GM21515 (cell line): ENCODE measurements at regions not wholly inside any gene's neighbourhood (a gene's known extent, or its start where the extent isn't known, plus 50 kb on each side); places are given as distances from the start of the nearest gene placed in this dataset.
"Not testable (repeated sequence)": the region's sequence is repeated elsewhere in the genome, so short reads cannot be mapped to it uniquely, and the experiment has no call there.

ENCODE experiments used
- ATAC-seq: cut with Tn5 transposase; IDR thresholded peaks from one replicate; pipeline ENCODE4 v1.9.1; 2021; ENCODE audit not compliant: unreplicated experiment

- ATAC-seq = no peak
Measured at GRCh38 chr5:92144824-92145223, 761.7 kb upstream of the ARRDC3 start.

DNA sequence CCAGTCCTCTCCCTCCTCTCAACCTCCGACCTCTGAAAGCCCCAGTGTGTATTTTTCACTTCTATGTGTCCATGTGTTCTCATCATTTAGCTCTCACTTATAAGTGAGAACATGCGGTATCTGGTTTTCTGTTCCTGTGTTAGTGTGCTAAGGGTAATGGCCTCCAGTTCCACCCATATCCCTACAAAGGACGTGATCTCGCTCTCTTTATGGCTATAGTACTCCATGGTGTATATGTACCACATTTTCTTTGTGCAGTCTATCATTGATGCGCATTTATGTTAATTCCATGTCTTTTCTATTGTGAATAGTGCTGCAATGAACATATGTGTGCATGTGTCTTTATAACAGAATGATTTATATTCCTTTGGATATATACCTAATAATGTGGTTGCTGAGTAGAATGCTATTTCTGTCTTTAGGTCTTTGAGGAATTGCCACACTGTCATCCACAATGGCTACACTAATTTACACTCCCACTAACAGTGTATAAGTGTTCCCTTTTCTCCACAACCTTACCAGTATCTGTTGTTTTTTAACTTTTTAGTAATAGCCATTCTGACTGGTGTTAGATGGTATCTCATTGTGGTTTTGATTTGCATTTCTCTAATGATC, 749.3 kb upstream of the ARRDC3 start:
- ATAC-seq = not testable (repeated sequence)

DNA sequence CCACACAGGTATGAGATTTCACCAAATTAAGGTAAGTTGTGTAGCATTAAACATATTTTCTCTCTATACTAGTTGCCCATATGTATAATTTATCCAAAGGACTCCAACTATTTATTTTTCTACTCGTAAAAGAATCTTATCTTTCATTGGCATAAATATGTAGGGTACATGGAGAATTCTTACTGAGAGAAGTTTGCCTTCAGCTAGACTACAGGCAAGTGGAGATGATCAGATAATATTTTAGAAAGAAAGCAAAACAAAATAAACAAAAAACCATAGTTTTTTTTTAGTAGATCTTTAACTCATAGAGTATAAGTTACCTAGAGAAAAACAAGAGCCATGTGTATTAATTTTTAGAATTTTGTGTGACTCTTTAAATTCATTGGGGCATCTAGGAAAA, 743.1 kb upstream of the ARRDC3 start:
- ATAC-seq = no peak

DNA sequence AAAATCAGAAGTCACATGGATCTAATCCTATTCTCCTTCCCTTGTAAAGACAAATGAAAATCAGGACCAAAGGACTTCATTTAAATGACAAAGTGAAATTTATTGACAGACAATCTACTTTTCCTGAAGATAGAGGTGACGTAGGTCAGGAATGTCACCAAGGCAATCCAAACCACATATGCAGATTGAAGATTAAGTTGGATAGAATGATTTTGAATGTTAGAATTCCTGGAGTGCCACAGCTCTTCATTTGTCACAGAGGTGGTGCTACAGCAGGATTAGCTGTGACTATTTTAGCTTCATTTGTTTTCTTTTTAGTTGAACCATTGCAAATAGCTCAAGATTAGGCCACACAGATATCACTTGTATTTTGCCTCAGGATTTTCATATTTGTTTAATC, 736.0 kb upstream of the ARRDC3 start:
- ATAC-seq = no peak

DNA sequence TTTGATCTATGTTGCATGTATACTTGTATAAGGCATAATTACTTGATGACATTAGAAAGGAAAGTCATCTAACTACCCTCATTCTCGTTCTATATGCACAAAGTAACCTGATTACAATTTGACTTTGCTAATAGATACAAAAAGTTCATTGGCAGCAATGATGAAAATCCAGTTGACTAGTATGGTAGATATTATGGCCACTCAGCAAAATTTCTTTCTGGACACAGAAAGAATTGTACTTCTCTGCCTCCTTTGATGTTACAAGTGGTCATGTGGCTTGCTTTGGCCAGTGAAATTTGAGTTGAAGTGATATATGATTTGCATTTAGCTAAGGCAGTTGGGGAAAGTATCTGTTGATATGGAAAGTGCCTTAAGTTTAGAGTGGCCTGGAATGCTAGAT, 723.7 kb upstream of the ARRDC3 start:
- ATAC-seq = no peak

DNA sequence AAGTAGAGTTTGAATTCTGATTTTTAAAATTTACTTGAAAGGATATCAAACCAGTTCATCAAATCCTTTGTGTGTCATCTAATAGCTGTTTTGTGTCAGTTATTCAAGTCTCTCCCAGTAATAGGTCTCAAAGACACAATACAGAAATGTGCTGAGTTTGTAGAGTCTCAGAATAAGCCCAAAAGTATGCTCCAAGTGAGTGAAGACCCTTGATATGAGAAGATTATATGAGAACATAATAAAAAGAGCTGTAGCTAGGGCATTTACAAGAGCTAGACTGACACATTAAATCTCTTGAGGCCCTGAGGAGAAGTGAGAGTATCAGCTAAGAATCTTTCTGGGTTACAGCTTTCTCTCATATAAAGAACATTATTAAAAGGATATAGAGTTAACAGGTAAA, 721.0 kb upstream of the ARRDC3 start:
- ATAC-seq = no peak

DNA sequence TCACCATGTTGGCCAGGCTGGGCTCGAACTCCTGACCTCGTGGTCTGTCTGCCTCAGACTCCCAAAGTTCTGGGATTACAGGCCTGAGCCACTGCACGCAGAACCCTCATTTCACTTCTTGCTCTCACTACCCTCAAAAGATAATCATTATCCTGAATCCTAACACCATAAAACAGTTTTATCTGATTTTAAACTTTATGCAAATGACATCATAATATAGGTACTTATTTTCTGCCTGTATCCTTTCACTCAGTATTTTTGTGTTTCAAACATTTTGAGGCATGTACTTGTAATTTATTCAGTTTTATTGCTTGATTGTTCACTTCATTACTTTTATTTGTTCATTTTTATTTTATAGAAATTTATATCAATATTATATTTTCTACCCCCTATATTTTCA, 719.2 kb upstream of the ARRDC3 start:
- no peak for ATAC-seq

GRCh38 chr5:92092239-92092638, 709.1 kb upstream of the ARRDC3 start:
- no peak for ATAC-seq

DNA sequence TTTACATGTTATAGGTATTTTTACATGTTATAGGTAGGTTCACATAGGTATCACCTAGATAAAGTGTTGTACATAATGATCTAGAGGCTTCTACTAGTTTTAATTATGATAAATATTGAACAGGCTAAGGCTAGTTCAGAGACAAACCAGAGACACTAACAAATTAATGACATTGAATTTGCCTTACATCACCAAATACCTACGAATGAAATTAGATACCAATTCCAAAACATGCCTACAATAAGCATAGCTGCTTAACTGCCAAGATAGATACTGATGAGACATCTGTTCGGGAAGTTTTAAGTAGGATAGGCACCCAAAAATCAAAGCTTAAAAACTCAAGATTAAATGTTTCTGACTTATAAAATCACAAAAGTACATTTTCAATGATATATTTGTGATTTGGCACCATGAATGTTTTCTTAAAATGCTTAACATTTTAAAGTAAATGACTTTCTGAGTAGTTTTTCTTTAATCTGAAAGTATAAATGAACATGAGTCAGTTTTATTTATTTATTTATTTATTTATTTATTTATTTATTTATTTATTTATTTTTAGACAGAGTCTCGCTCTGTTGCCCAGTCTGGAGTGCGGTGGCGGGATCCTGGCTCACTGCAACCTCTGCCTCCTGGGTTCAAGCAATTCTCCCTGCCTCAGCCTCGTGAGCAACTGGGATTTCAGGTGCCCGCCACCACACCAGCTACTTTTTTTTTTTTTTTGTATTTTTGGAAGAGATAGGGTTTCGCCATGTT, 703.1 kb upstream of the ARRDC3 start:
- ATAC-seq = no peak

GRCh38 chr5:92081958-92082712, 699.0 kb upstream of the ARRDC3 start:
- no peak for ATAC-seq

DNA sequence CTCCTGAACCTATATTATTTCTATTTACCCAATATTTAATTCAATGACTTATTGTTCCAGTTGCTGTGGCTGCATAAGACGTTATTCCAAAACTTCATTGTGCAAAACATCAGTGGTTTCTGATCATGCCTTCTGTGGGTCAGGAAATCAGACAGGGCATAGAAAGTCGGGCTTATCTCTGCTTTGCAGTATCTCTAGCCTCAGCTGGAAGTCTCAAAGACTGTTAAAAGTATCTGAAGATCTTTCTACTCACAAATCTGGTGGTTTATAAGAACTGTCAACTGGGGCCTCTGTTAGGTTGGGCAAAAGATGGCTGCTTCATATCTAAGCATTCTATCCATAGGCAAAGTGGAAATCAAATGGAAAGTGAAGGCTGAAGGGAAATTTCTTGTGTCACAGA, 687.7 kb upstream of the ARRDC3 start:
- no peak for ATAC-seq

- no peak for ATAC-seq
Measured at GRCh38 chr5:92064993-92065392, 681.9 kb upstream of the ARRDC3 start.

DNA sequence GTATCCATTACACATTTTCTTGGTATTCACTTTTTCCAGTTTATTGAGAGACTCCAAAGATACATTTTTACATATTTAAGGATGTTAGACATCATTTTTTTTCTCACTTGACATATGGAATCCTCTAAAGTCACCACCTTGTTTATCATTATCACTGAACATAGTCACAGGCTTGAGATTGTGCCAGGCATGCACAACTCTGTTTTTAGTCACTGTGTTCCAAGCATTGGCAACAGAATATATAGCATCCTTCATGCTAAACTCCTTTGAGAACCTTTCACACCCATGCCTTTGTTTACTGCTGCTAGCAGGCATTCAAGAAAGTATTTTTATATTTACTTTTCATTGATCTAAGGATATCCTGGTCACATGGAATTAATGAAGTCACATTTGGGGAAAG, 668.6 kb upstream of the ARRDC3 start:
- ATAC-seq = no peak

DNA sequence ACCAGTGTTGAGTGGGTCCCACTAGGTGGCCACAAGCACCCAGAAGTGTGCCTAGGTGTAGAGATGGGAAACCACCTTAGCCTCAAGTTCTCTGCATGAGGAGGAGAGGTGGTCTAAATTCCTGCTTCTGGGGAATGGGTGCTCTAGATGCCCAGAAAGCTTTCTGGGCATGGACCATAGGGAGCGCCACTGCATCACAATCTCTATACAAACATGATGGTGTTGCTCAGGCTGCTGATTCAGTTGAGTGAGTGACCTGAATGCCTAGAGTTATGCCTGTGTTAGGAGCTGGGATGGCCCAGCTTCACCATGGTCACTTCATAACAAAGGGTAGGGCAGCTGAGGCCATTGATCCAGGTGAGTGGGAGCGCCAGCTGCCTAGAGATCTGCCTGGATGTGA, 667.9 kb upstream of the ARRDC3 start:
- ATAC-seq = no peak

GRCh38 chr5:92041911-92042660, 659.0 kb upstream of the ARRDC3 start:
- no peak for ATAC-seq

DNA sequence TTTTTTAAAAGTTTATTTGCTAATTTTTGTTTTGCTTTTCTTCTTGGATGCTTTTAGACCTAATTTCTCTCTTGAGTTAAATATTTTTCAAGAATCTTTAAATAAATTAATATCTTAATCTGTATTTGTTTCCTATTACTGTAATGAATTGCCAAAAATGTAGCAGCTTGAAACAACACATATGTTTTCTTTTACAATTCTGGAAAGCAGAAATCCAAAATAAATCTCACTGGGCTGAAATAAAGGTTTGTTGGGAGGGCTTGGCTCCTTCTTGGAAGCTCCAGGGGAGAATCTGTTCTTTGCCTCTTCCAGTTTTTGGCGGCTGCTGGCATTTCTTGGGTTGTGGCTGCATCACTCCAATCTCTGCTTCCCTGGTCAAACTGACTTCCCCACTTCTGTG, 658.1 kb upstream of the ARRDC3 start:
- ATAC-seq = no peak

- not testable (repeated sequence) for ATAC-seq
Measured at GRCh38 chr5:92029792-92030191, 646.7 kb upstream of the ARRDC3 start.

DNA sequence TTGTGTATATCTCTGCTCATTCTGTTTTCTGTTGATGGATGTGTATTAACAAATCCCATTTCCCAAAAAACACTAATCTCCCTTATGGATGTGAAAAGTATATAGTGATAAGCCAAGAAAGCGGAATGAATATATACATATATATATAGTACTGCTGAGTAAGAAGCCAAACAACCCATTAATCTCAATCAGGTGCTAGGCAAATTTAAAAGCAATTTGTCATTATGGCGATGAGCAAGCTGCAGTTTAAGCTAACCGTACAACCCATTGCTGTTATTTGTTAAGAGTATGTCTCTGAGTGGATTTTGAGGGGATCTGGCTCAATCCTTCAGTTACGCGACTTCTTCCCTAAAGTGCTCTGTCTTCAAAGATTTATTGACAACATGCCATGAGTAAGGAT, 640.4 kb upstream of the ARRDC3 start:
- no peak for ATAC-seq

- no peak for ATAC-seq
Measured at GRCh38 chr5:92023141-92023471, 640.0 kb upstream of the ARRDC3 start.

GRCh38 chr5:92022415-92023140, 639.5 kb upstream of the ARRDC3 start:
- ATAC-seq = no peak
